Loucy (cell line): ENCODE measurements at regions not wholly inside any gene's neighbourhood (a gene's known extent, or its start where the extent isn't known, plus 50 kb on each side); places are given as distances from the start of the nearest gene placed in this dataset.

ENCODE experiments used
- EZH2phosphoT487 ChIP-seq: fragments of 200-600 bp; IDR thresholded peaks from 2 replicates; pipeline ENCODE4 v1.6.1; 2018; ENCODE audit warnings: antibody characterized with exemption, mild to moderate bottlenecking, moderate library complexity, borderline replicate concordance
- TF ChIP-seq, protein P1 (sequence below): fragments of 200-600 bp; sonication (generic); conservative IDR thresholded peaks from 2 replicates; pipeline ENCODE4 v1.5.1; 2014; ENCODE audit warnings: mild to moderate bottlenecking, antibody characterized with exemption, low read length

GRCh38 chr5:93674866-93675459 is 66.4 kb downstream of the POU5F2 start:
- TF ChIP-seq, protein P1, sequence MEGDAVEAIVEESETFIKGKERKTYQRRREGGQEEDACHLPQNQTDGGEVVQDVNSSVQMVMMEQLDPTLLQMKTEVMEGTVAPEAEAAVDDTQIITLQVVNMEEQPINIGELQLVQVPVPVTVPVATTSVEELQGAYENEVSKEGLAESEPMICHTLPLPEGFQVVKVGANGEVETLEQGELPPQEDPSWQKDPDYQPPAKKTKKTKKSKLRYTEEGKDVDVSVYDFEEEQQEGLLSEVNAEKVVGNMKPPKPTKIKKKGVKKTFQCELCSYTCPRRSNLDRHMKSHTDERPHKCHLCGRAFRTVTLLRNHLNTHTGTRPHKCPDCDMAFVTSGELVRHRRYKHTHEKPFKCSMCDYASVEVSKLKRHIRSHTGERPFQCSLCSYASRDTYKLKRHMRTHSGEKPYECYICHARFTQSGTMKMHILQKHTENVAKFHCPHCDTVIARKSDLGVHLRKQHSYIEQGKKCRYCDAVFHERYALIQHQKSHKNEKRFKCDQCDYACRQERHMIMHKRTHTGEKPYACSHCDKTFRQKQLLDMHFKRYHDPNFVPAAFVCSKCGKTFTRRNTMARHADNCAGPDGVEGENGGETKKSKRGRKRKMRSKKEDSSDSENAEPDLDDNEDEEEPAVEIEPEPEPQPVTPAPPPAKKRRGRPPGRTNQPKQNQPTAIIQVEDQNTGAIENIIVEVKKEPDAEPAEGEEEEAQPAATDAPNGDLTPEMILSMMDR, result no peak
- no peak for TF ChIP-seq EZH2phosphoT487
